ENCODE measurements at regions not wholly inside any gene's neighbourhood (a gene's known extent, or its start where the extent isn't known, plus 50 kb on each side); places are given as distances from the start of the nearest gene placed in this dataset.

DNA sequence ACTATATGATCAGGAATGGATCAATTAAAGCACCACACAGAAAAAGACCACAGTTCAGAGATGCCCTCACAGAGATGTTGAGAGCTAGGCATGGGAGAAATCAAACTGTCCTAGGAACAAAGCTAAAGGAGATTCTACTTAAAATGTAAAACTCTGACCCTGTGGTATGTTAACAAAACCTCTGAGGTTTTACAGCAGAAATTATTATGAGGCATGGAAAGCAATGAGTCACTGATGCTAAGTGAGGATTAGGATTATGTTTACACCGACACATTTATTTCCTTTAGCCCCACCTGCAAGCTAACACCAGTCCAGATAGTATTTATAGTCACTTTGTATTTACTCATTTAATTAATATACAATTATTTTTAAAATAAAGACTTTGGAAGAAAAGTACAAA lies 1242.2 kb downstream of the OTOL1 start:
- TF ChIP-seq YY1 (IDR thresholded peaks at IDR 0.05; ENCODE audit: low read depth) (no peak), TEAD4 (IDR thresholded peaks at IDR 0.05) (no peak), FOXM1 (IDR thresholded peaks at IDR 0.05; ENCODE audit: borderline replicate concordance, low read depth) (no peak), ZBTB7A (IDR thresholded peaks at IDR 0.05; ENCODE audit: low read depth) (no peak), TAF1 (IDR thresholded peaks at IDR 0.05; ENCODE audit: low read depth) (no peak), NFIC (IDR thresholded peaks at IDR 0.05) (no peak), EP300 (IDR thresholded peaks at IDR 0.05; ENCODE audit: borderline replicate concordance) (no peak), CEBPB (IDR thresholded peaks at IDR 0.05) (no peak)
- TF ChIP-seq, protein P1, sequence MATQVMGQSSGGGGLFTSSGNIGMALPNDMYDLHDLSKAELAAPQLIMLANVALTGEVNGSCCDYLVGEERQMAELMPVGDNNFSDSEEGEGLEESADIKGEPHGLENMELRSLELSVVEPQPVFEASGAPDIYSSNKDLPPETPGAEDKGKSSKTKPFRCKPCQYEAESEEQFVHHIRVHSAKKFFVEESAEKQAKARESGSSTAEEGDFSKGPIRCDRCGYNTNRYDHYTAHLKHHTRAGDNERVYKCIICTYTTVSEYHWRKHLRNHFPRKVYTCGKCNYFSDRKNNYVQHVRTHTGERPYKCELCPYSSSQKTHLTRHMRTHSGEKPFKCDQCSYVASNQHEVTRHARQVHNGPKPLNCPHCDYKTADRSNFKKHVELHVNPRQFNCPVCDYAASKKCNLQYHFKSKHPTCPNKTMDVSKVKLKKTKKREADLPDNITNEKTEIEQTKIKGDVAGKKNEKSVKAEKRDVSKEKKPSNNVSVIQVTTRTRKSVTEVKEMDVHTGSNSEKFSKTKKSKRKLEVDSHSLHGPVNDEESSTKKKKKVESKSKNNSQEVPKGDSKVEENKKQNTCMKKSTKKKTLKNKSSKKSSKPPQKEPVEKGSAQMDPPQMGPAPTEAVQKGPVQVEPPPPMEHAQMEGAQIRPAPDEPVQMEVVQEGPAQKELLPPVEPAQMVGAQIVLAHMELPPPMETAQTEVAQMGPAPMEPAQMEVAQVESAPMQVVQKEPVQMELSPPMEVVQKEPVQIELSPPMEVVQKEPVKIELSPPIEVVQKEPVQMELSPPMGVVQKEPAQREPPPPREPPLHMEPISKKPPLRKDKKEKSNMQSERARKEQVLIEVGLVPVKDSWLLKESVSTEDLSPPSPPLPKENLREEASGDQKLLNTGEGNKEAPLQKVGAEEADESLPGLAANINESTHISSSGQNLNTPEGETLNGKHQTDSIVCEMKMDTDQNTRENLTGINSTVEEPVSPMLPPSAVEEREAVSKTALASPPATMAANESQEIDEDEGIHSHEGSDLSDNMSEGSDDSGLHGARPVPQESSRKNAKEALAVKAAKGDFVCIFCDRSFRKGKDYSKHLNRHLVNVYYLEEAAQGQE (IDR thresholded peaks at IDR 0.05; ENCODE audit: low read depth) = no peak
- TF ChIP-seq, protein P2, sequence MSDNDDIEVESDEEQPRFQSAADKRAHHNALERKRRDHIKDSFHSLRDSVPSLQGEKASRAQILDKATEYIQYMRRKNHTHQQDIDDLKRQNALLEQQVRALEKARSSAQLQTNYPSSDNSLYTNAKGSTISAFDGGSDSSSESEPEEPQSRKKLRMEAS (IDR thresholded peaks at IDR 0.05) = no peak
